ENCODE measurements at regions not wholly inside any gene's neighbourhood (a gene's known extent, or its start where the extent isn't known, plus 50 kb on each side); places are given as distances from the start of the nearest gene placed in this dataset.

GRCh38 chr5:41617843-41618515 is 107.6 kb upstream of the PLCXD3 start:
- no peak for DNase-seq (ENCODE audit: low spot score)
- TF ChIP-seq EZH2 (IDR thresholded peaks at IDR 0.05; ENCODE audit: borderline replicate concordance): no peak
- no peak for TF ChIP-seq EZH2phosphoT487 (IDR thresholded peaks at IDR 0.05; ENCODE audit: low read depth, severe bottlenecking, unreplicated experiment)
- Histone ChIP-seq H3K27me3 (no peaks in the 10 kb centered on the region), H3K9me3 (ENCODE audit: low read depth) (no peaks in the 10 kb centered on the region), H3K9me2 (replicated peaks; ENCODE audit: insufficient read depth) (no peaks in the 10 kb centered on the region), H3K4me2 (no peak overlapping the region), H4K20me1 (ENCODE audit: insufficient read depth, poor library complexity, severe bottlenecking) (no peaks in the 10 kb centered on the region), H3K4me1 (ENCODE audit: insufficient read depth) (no peaks in the 10 kb centered on the region), H3K27ac (no peak overlapping the region), H2AFZ (no peak overlapping the region), H3K36me3 (replicated peaks; ENCODE audit: insufficient read depth, low read depth) (no peaks in the 10 kb centered on the region), H3K4me3 (no peak overlapping the region), H3K79me2 (no peaks in the 10 kb centered on the region)
- WGBS (ENCODE audit: low lambda C conversion rate, missing lambda C conversion rate): 83% methylated on average over 2 of the region's 2 CpGs

GRCh38 chr5:41610386-41610785 is 100.0 kb upstream of the PLCXD3 start:
- TF ChIP-seq EZH2phosphoT487 (IDR thresholded peaks at IDR 0.05; ENCODE audit: low read depth, severe bottlenecking, unreplicated experiment) (no peak), CTCF (IDR thresholded peaks at IDR 0.05; ENCODE audit: poor library complexity) (no peak), EZH2 (IDR thresholded peaks at IDR 0.05; ENCODE audit: borderline replicate concordance) (no peak)
- DNase-seq (ENCODE audit: low spot score): no peak
- Histone ChIP-seq H3K9me2 (replicated peaks; ENCODE audit: insufficient read depth) (no peaks in the 10 kb centered on the region), H3K9me3 (ENCODE audit: low read depth) (no peaks in the 10 kb centered on the region), H3K4me2 (no peak overlapping the region), H3K79me2 (no peaks in the 10 kb centered on the region), H3K4me1 (ENCODE audit: insufficient read depth) (no peaks in the 10 kb centered on the region), H3K27me3 (no peaks in the 10 kb centered on the region), H3K36me3 (replicated peaks; ENCODE audit: insufficient read depth, low read depth) (no peaks in the 10 kb centered on the region), H2AFZ (no peak overlapping the region), H4K20me1 (ENCODE audit: insufficient read depth, poor library complexity, severe bottlenecking) (no peaks in the 10 kb centered on the region), H3K4me3 (no peak overlapping the region), H3K27ac (no peak overlapping the region)
- WGBS (ENCODE audit: low lambda C conversion rate, missing lambda C conversion rate): 60% methylated on average over 1 of the region's 1 CpG

- Histone ChIP-seq H3K9me2 (replicated peaks; ENCODE audit: insufficient read depth) (no peaks in the 10 kb centered on the region), H3K4me2 (no peak overlapping the region), H3K79me2 (no peaks in the 10 kb centered on the region), H3K36me3 (replicated peaks; ENCODE audit: insufficient read depth, low read depth) (no peaks in the 10 kb centered on the region), H3K27me3 (no peaks in the 10 kb centered on the region), H3K4me3 (no peak overlapping the region), H3K4me1 (ENCODE audit: insufficient read depth) (no peaks in the 10 kb centered on the region), H3K9me3 (ENCODE audit: low read depth) (no peaks in the 10 kb centered on the region), H3K27ac (no peak overlapping the region), H4K20me1 (ENCODE audit: insufficient read depth, poor library complexity, severe bottlenecking) (no peaks in the 10 kb centered on the region), H2AFZ (no peak overlapping the region)
- WGBS (ENCODE audit: low lambda C conversion rate, missing lambda C conversion rate): 41% methylated on average over 2 of the region's 2 CpGs
- no peak for DNase-seq (ENCODE audit: low spot score)
- no peak for TF ChIP-seq CTCF (IDR thresholded peaks at IDR 0.05; ENCODE audit: poor library complexity)
- no peak for TF ChIP-seq EZH2 (IDR thresholded peaks at IDR 0.05; ENCODE audit: borderline replicate concordance)
These were observed 90.3 kb upstream of the PLCXD3 start for GRCh38 chr5:41600731-41601130.

GRCh38 chr5:41598011-41598410 is 87.6 kb upstream of the PLCXD3 start:
- no peaks in the 10 kb centered on the region for H3K9me2 ChIP-seq (replicated peaks; ENCODE audit: insufficient read depth)
- H2AFZ ChIP-seq: no peak overlapping the region
- no peaks in the 10 kb centered on the region for H3K36me3 ChIP-seq (replicated peaks; ENCODE audit: insufficient read depth, low read depth)
- no peaks in the 10 kb centered on the region for H3K27me3 ChIP-seq
- no peak for DNase-seq (ENCODE audit: low spot score)
- no peak overlapping the region for H3K4me2 ChIP-seq
- no peak overlapping the region for H3K27ac ChIP-seq
- H3K4me3 ChIP-seq: no peak overlapping the region
- H3K79me2 ChIP-seq: no peaks in the 10 kb centered on the region
- no peaks in the 10 kb centered on the region for H4K20me1 ChIP-seq (ENCODE audit: insufficient read depth, poor library complexity, severe bottlenecking)
- TF ChIP-seq EZH2 (IDR thresholded peaks at IDR 0.05; ENCODE audit: borderline replicate concordance) (no peak), CTCF (IDR thresholded peaks at IDR 0.05; ENCODE audit: poor library complexity) (no peak), EZH2phosphoT487 (IDR thresholded peaks at IDR 0.05; ENCODE audit: low read depth, severe bottlenecking, unreplicated experiment) (no peak)
- H3K4me1 ChIP-seq (ENCODE audit: insufficient read depth): no peaks in the 10 kb centered on the region
- H3K9me3 ChIP-seq (ENCODE audit: low read depth): no peaks in the 10 kb centered on the region
